Ectodermal cell (in vitro differentiated cells): ENCODE measurements at regions not wholly inside any gene's neighbourhood (a gene's known extent, or its start where the extent isn't known, plus 50 kb on each side); places are given as distances from the start of the nearest gene placed in this dataset.

Experiments
- H3K27ac ChIP-seq: 2 replicates; pipeline ENCODE4 v1.7.0; 2013; ENCODE audit warnings: mild to moderate bottlenecking, low read depth, low read length; ENCODE audit not compliant: insufficient read depth, poor library complexity, severe bottlenecking
- H3K27me3 ChIP-seq: 2 replicates; pipeline ENCODE4 v1.7.0; 2013; ENCODE audit warnings: mild to moderate bottlenecking, low read length; ENCODE audit not compliant: insufficient read depth, control insufficient read depth, poor library complexity, severe bottlenecking
- H3K36me3 ChIP-seq: one replicate; pipeline ENCODE4 v1.7.0; 2013; ENCODE audit warnings: low read length; ENCODE audit not compliant: control insufficient read depth, insufficient read depth
- H3K4me1 ChIP-seq: one replicate; pipeline ENCODE4 v1.7.0; 2013; ENCODE audit warnings: low read length; ENCODE audit not compliant: control insufficient read depth, insufficient read depth
- H3K4me3 ChIP-seq: 2 replicates; pipeline ENCODE4 v1.7.0; 2013; ENCODE audit warnings: low read depth, low read length, control low read depth; ENCODE audit not compliant: insufficient read depth
- H3K9me3 ChIP-seq: 2 replicates; pipeline ENCODE4 v1.7.0; 2013; ENCODE audit warnings: mild to moderate bottlenecking, low read length, moderate library complexity; ENCODE audit not compliant: control insufficient read depth
- WGBS, 2 experiments: methylation state at CpG; one replicate each; pipeline ENCODE4 v1.1.7; 2013; ENCODE audit warnings: missing lambda C conversion rate in 2 of 2; 5-methylcytosine and 5-hydroxymethylcytosine counted together

GRCh38 chr13:84139561-84140158, 257.4 kb upstream of the SLITRK1 start:
- H3K36me3 ChIP-seq: no peaks in the 10 kb centered on the region
- WGBS, 2 experiments: 95 to 100% methylated on average over 2 of the region's 2 CpGs
- H3K4me1 ChIP-seq: no peaks in the 10 kb centered on the region
- no peak overlapping the region for H3K27ac ChIP-seq
- H3K9me3 ChIP-seq: no peaks in the 10 kb centered on the region
- no peaks in the 10 kb centered on the region for H3K27me3 ChIP-seq
- H3K4me3 ChIP-seq: no peak overlapping the region

GRCh38 chr13:84137292-84137691, 255.0 kb upstream of the SLITRK1 start:
- no peak overlapping the region for H3K27ac ChIP-seq
- H3K36me3 ChIP-seq: no peaks in the 10 kb centered on the region
- H3K4me3 ChIP-seq: no peak overlapping the region
- H3K9me3 ChIP-seq: no peaks in the 10 kb centered on the region
- no peaks in the 10 kb centered on the region for H3K4me1 ChIP-seq
- WGBS, 2 experiments: 97 to 100% methylated on average over 2 of the region's 2 CpGs
- no peaks in the 10 kb centered on the region for H3K27me3 ChIP-seq

GRCh38 chr13:84136582-84136981, 254.3 kb upstream of the SLITRK1 start:
- Histone ChIP-seq H3K27me3 (no peaks in the 10 kb centered on the region), H3K4me1 (no peaks in the 10 kb centered on the region), H3K27ac (no peak overlapping the region), H3K36me3 (no peaks in the 10 kb centered on the region), H3K9me3 (no peaks in the 10 kb centered on the region), H3K4me3 (no peak overlapping the region)
- 81 to 89% methylated on average over 1 of the region's 1 CpG for WGBS, 2 experiments

GRCh38 chr13:84132491-84132890, 250.2 kb upstream of the SLITRK1 start:
- H3K4me1 ChIP-seq: no peaks in the 10 kb centered on the region
- no peaks in the 10 kb centered on the region for H3K36me3 ChIP-seq

GRCh38 chr13:84131249-84131648, 249.0 kb upstream of the SLITRK1 start:
- Histone ChIP-seq H3K27me3 (no peaks in the 10 kb centered on the region), H3K4me1 (no peaks in the 10 kb centered on the region), H3K9me3 (no peaks in the 10 kb centered on the region), H3K27ac (no peak overlapping the region), H3K36me3 (no peaks in the 10 kb centered on the region), H3K4me3 (no peak overlapping the region)
- WGBS, 2 experiments: 96 to 97% methylated on average over 5 to 6 of the region's 7 CpGs

More at GRCh38 chr13:84132491-84132890, 250.2 kb upstream of the SLITRK1 start:
- Histone ChIP-seq H3K9me3 (no peaks in the 10 kb centered on the region), H3K4me3 (no peak overlapping the region), H3K27me3 (no peaks in the 10 kb centered on the region), H3K27ac (no peak overlapping the region)

- no peaks in the 10 kb centered on the region for H3K27me3 ChIP-seq
- no peaks in the 10 kb centered on the region for H3K36me3 ChIP-seq
- H3K9me3 ChIP-seq: no peaks in the 10 kb centered on the region
- 100% methylated on average over 1 of the region's 1 CpG; no CpG with 5 or more reads in 1 of the 2 experiments for WGBS, 2 experiments
- H3K4me1 ChIP-seq: no peaks in the 10 kb centered on the region
- H3K4me3 ChIP-seq: no peak overlapping the region
- no peak overlapping the region for H3K27ac ChIP-seq
These were observed 248.3 kb upstream of the SLITRK1 start for GRCh38 chr13:84130495-84131114.

- Histone ChIP-seq H3K27me3 (no peaks in the 10 kb centered on the region), H3K4me1 (no peaks in the 10 kb centered on the region), H3K9me3 (no peaks in the 10 kb centered on the region), H3K4me3 (no peak overlapping the region), H3K27ac (no peak overlapping the region), H3K36me3 (no peaks in the 10 kb centered on the region)
- WGBS, 2 experiments: 94 to 97% methylated on average over 1 to 2 of the region's 2 CpGs
These were observed 247.7 kb upstream of the SLITRK1 start for GRCh38 chr13:84129966-84130365.

- no peaks in the 10 kb centered on the region for H3K4me1 ChIP-seq
- H3K27me3 ChIP-seq: no peaks in the 10 kb centered on the region
- no peak overlapping the region for H3K4me3 ChIP-seq
- no peaks in the 10 kb centered on the region for H3K9me3 ChIP-seq
- 96% methylated on average over 8 of the region's 8 CpGs for WGBS, 2 experiments
- no peaks in the 10 kb centered on the region for H3K36me3 ChIP-seq
- no peak overlapping the region for H3K27ac ChIP-seq
These were observed 245.4 kb upstream of the SLITRK1 start for GRCh38 chr13:84127597-84128128.

- Histone ChIP-seq H3K4me1 (no peaks in the 10 kb centered on the region), H3K9me3 (no peaks in the 10 kb centered on the region), H3K36me3 (no peaks in the 10 kb centered on the region), H3K27me3 (no peaks in the 10 kb centered on the region), H3K4me3 (no peak overlapping the region), H3K27ac (no peak overlapping the region)
- 80 to 82% methylated on average over 6 to 7 of the region's 7 CpGs for WGBS, 2 experiments
These were observed 244.4 kb upstream of the SLITRK1 start for GRCh38 chr13:84126671-84127171.

- 68 to 88% methylated on average over 1 of the region's 1 CpG for WGBS, 2 experiments
- no peaks in the 10 kb centered on the region for H3K36me3 ChIP-seq
- H3K4me1 ChIP-seq: no peaks in the 10 kb centered on the region
- H3K4me3 ChIP-seq: no peak overlapping the region
- H3K27ac ChIP-seq: peak overlapping the region; percentile 31
- no peaks in the 10 kb centered on the region for H3K9me3 ChIP-seq
- no peaks in the 10 kb centered on the region for H3K27me3 ChIP-seq
These were observed 239.2 kb upstream of the SLITRK1 start for GRCh38 chr13:84121456-84121855.
